ACC112 (cell line): ENCODE measurements at regions not wholly inside any gene's neighbourhood (a gene's known extent, or its start where the extent isn't known, plus 50 kb on each side); places are given as distances from the start of the nearest gene placed in this dataset.
"Not testable (repeated sequence)": the region's sequence is repeated elsewhere in the genome, so short reads cannot be mapped to it uniquely, and the experiment has no call there.

ENCODE experiments used
- H2AFZ ChIP-seq: fragments of 200-600 bp; sonication (generic); one replicate; pipeline ENCODE4 v1.6.0; 2017; ENCODE audit warnings: antibody characterized with exemption, low read length; ENCODE audit not compliant: unreplicated experiment
- H3K27ac ChIP-seq: fragments of 200-600 bp; sonication (generic); 2 replicates; pipeline ENCODE4 v1.5.1; 2014; ENCODE audit warnings: low read depth, mild to moderate bottlenecking, antibody characterized with exemption, low read length, moderate library complexity
- H3K27me3 ChIP-seq: fragments of 200-600 bp; sonication (generic); 2 replicates; pipeline ENCODE4 v1.6.1; 2014; ENCODE audit warnings: mild to moderate bottlenecking, antibody characterized with exemption, low read length, moderate library complexity, mixed read lengths; ENCODE audit not compliant: insufficient read depth
- H3K36me3 ChIP-seq: fragments of 200-600 bp; sonication (generic); 2 replicates; pipeline ENCODE4 v1.6.1; 2016; ENCODE audit warnings: mild to moderate bottlenecking, antibody characterized with exemption, low read length, moderate library complexity, mixed read lengths; ENCODE audit not compliant: insufficient read depth
- H3K4me1 ChIP-seq: fragments of 200-600 bp; sonication (generic); one replicate; pipeline ENCODE4 v1.6.1; 2016; ENCODE audit warnings: low read length, mixed read lengths; ENCODE audit not compliant: insufficient read depth, unreplicated experiment, control insufficient read depth
- H3K4me3 ChIP-seq: fragments of 200-600 bp; sonication (generic); 2 replicates; pipeline ENCODE4 v1.5.1; 2014; ENCODE audit warnings: mild to moderate bottlenecking, low read depth, low read length
- H3K79me2 ChIP-seq: fragments of 200-600 bp; sonication (generic); one replicate; pipeline ENCODE4 v1.6.0; 2016; ENCODE audit warnings: low read length; ENCODE audit not compliant: control insufficient read depth, unreplicated experiment, insufficient read depth

DNA sequence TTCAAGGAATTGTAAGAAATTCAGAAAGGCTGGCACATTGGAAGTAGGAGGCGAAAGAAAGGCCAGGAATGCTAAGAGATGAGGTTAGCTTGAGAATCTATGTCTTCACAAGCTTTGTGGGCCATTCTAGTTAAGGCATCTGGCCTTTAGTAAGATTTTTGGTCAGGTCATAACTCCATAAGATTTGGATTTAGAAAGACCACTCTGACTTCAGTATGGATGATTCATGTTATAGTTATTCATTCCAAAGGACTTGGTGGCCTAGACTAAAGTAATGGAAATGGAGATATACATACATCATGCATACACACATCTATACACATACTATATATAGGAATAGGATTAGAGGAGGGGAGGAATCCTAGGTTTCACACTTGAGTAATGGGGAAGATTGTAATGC is 77.5 kb downstream of the SEPTIN7 start:
- H3K36me3 ChIP-seq, result peaks cover 15% of the 10 kb centered on the region
- no peak overlapping the region for H2AFZ ChIP-seq
- peaks cover 5% of the 10 kb centered on the region for H3K79me2 ChIP-seq
- peaks cover 35% of the 10 kb centered on the region for H3K4me1 ChIP-seq
- no peak overlapping the region for H3K4me3 ChIP-seq
- H3K27me3 ChIP-seq, result no peaks in the 10 kb centered on the region
- H3K27ac ChIP-seq, result no peak overlapping the region

GRCh38 chr7:35887430-35887829 is 86.6 kb downstream of the SEPTIN7 start:
- not testable (repeated sequence) for H3K4me3 ChIP-seq

GRCh38 chr7:35889001-35889400 is 88.1 kb downstream of the SEPTIN7 start:
- Histone ChIP-seq H2AFZ (no peak overlapping the region), H3K27ac (no peak overlapping the region), H3K4me1 (peaks cover 3% of the 10 kb centered on the region), H3K27me3 (no peaks in the 10 kb centered on the region), H3K4me3 (no peak overlapping the region), H3K36me3 (peaks cover 19% of the 10 kb centered on the region), H3K79me2 (peaks cover 3% of the 10 kb centered on the region)

More at GRCh38 chr7:35887430-35887829, 86.6 kb downstream of the SEPTIN7 start:
- not testable (repeated sequence) for H3K4me1 ChIP-seq, H3K79me2 ChIP-seq, H3K27me3 ChIP-seq, H2AFZ ChIP-seq, H3K27ac ChIP-seq
- peaks cover 26% of the 10 kb centered on the region for H3K36me3 ChIP-seq

DNA sequence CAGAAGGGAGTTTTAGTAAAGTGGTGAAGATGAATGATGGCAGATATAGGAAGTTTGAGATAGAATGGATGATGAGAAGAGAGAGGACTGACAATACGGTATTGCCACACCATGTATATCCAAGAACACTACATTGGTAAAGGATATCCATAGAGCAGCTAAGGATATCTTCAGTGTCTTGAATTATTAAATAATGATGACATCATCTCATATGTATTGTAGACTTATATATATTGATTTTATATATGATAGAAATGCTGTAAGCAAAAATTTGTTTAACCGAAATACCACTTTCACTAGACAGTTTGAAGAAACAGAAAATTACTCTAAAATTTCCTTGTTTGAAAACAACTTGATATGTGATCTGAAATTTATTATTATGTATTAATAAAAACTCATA is 89.0 kb downstream of the SEPTIN7 start:
- peaks cover 3% of the 10 kb centered on the region for H3K4me1 ChIP-seq
- H3K36me3 ChIP-seq, result peaks cover 19% of the 10 kb centered on the region
- peaks cover 3% of the 10 kb centered on the region for H3K79me2 ChIP-seq
- H3K27me3 ChIP-seq, result no peaks in the 10 kb centered on the region
- no peak overlapping the region for H3K27ac ChIP-seq
- H2AFZ ChIP-seq, result no peak overlapping the region
- H3K4me3 ChIP-seq, result no peak overlapping the region

DNA sequence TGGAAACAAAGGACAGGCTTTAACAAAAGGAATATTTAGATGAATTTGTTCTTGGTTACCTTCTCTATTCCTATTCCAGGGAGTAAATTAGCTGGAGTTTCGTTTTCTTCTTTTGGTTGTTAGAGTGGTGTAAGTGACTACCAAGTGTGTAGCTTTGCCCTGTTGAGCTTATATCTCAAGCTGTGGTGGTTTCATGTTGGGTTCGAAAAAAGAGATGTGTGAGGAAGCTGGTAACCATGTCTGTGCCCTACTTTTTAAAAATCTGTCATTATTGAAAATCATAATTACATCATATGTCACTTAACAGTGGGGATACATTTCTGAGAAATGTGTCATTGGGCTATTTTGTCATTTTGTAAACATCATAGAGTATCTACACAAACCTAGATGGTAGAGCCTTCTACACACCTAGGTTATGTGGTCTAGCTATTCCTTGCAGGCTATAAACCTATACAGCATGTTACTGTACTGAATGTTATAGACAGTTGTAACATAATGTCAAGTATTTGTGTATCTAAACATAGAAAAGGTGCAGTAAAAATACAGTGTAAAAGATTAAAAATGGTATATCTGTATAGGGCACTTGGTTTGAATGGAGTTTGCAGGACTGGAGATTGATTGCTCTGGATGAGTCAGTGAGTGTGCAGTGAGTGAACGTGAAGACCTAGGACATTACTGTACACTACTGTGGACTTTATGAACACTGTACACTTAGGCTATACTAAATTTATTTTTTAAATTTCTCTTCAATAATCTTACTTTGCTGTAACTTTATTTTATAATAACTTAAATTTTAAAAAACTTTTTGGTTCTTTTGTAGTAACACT is 90.4 kb downstream of the SEPTIN7 start:
- Histone ChIP-seq H3K79me2 (peaks cover 3% of the 10 kb centered on the region), H3K4me3 (no peak overlapping the region), H3K27me3 (no peaks in the 10 kb centered on the region), H3K4me1 (peaks cover 3% of the 10 kb centered on the region), H3K36me3 (peaks cover 17% of the 10 kb centered on the region), H2AFZ (no peak overlapping the region), H3K27ac (no peak overlapping the region)

DNA sequence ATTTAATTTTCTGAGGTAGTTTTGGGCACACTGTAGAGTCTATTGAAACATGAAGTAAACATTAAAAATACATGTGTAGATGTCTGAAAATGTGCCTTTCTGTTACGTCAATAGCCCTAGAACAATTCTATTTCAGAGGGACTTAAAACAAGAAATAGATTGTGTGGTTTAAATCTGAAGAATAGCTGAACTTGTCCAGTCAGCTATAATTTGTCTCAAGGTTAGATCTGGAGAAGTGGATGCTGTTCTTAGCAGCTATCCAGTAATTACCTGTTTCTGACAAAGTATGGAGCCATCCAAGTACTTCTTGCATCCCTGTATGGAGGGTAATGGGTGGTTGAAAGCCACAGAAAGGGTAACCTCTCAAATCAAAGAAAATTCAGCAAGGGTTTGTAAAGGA is 92.8 kb downstream of the SEPTIN7 start:
- Histone ChIP-seq H3K79me2 (peaks cover 3% of the 10 kb centered on the region), H3K4me1 (peaks cover 3% of the 10 kb centered on the region), H2AFZ (no peak overlapping the region), H3K27me3 (no peaks in the 10 kb centered on the region), H3K27ac (no peak overlapping the region), H3K4me3 (no peak overlapping the region), H3K36me3 (peaks cover 13% of the 10 kb centered on the region)

DNA sequence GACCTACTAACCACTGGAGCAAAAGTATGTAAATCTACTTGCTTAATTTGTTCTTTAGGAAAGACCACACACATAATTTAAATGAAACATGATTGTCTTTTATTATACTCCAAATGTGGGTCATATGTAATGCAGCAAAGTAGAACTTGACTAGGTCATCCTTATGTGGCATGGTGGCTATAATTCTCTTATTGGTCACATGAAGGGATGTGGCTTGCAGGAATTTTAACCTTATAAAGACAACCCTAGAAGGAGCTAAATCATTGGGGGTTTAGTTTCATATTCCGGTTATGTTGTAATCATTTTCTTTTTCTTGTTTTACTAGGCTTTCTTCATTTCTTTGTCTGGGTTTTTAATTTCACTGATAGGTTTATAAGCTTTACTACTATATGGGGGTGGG is 93.9 kb downstream of the SEPTIN7 start:
- H3K27me3 ChIP-seq, result no peaks in the 10 kb centered on the region
- H3K79me2 ChIP-seq, result peaks cover 3% of the 10 kb centered on the region

GRCh38 chr7:35900651-35901050 is 99.8 kb downstream of the SEPTIN7 start:
- Histone ChIP-seq H3K27ac (no peak overlapping the region), H3K36me3 (peaks cover 13% of the 10 kb centered on the region; the same call in 1 of the 2 replicates)

More for the DNA sequence above, 93.9 kb downstream of the SEPTIN7 start:
- no peak overlapping the region for H3K4me3 ChIP-seq
- no peak overlapping the region for H3K27ac ChIP-seq
- peaks cover 8% of the 10 kb centered on the region for H3K36me3 ChIP-seq
- no peak overlapping the region for H2AFZ ChIP-seq
- peaks cover 3% of the 10 kb centered on the region for H3K4me1 ChIP-seq

GRCh38 chr7:35905555-35905954 is 104.7 kb downstream of the SEPTIN7 start:
- H3K36me3 ChIP-seq, result peaks cover 9% of the 10 kb centered on the region; the same call in 1 of the 2 replicates
- no peaks in the 10 kb centered on the region for H3K79me2 ChIP-seq
- H3K4me1 ChIP-seq, result no peaks in the 10 kb centered on the region
- no peak overlapping the region for H2AFZ ChIP-seq
- H3K4me3 ChIP-seq, result no peak overlapping the region
- H3K27ac ChIP-seq, result no peak overlapping the region
- H3K27me3 ChIP-seq, result no peaks in the 10 kb centered on the region

More at GRCh38 chr7:35900651-35901050, 99.8 kb downstream of the SEPTIN7 start:
- H3K27me3 ChIP-seq, result no peaks in the 10 kb centered on the region
- H3K79me2 ChIP-seq, result no peaks in the 10 kb centered on the region
- no peak overlapping the region for H3K4me3 ChIP-seq
- H3K4me1 ChIP-seq, result no peaks in the 10 kb centered on the region
- no peak overlapping the region for H2AFZ ChIP-seq

GRCh38 chr7:35906191-35906908 is 105.5 kb downstream of the SEPTIN7 start:
- H3K4me3 ChIP-seq, result no peak overlapping the region
- no peaks in the 10 kb centered on the region for H3K27me3 ChIP-seq
- H3K27ac ChIP-seq, result no peak overlapping the region

More at GRCh38 chr7:35906191-35906908, 105.5 kb downstream of the SEPTIN7 start:
- Histone ChIP-seq H2AFZ (no peak overlapping the region), H3K79me2 (no peaks in the 10 kb centered on the region), H3K36me3 (peaks cover 3% of the 10 kb centered on the region; the same call in 1 of the 2 replicates), H3K4me1 (no peaks in the 10 kb centered on the region)
